Caki2 (cell line): ENCODE measurements at regions not wholly inside any gene's neighbourhood (a gene's known extent, or its start where the extent isn't known, plus 50 kb on each side); places are given as distances from the start of the nearest gene placed in this dataset.
"Not testable (repeated sequence)": the region's sequence is repeated elsewhere in the genome, so short reads cannot be mapped to it uniquely, and the experiment has no call there.

Experiments used
- DNase-seq: peaks from one replicate; pipeline ENCODE4 v3.0.0-alpha.2; 2015; ENCODE audit warnings: low read depth
- in situ Hi-C: cut with HindIII; loops from 2 replicates; pipeline ENCODE4 v1.10.0; 2016; ENCODE audit warnings: low sequenced_read_pairs, low pct_unique_long_range_greater_than_20kb, mixed read lengths

- DNase-seq, result no peak
- in situ Hi-C loops, result no loop called here
These were observed 83.3 kb downstream of the SCN11A start for GRCh38 chr3:38968403-38968802.

- in situ Hi-C loops, result no loop called here
- no peak for DNase-seq
These were observed 84.1 kb downstream of the SCN11A start for GRCh38 chr3:38967693-38967989.

GRCh38 chr3:38966811-38967692, 84.7 kb downstream of the SCN11A start:
- in situ Hi-C loops, result no loop called here
- DNase-seq, result no peak

- in situ Hi-C loops, result no loop called here
- DNase-seq, result no peak
These were observed 87.1 kb downstream of the SCN11A start for GRCh38 chr3:38964646-38965045.

GRCh38 chr3:38964204-38964603, 87.5 kb downstream of the SCN11A start:
- in situ Hi-C loops, result no loop called here
- no peak for DNase-seq

GRCh38 chr3:38960953-38961622, 90.7 kb downstream of the SCN11A start:
- DNase-seq, result peak; percentile 5
- in situ Hi-C loops, result no loop called here

- in situ Hi-C loops, result no loop called here
- DNase-seq, result no peak
These were observed 91.6 kb downstream of the SCN11A start for GRCh38 chr3:38960042-38960622.

- DNase-seq, result no peak
- in situ Hi-C loops, result no loop called here
These were observed 93.6 kb downstream of the SCN11A start for GRCh38 chr3:38958026-38958720.

- in situ Hi-C loops, result no loop called here
- DNase-seq, result no peak
These were observed 94.4 kb downstream of the SCN11A start for GRCh38 chr3:38957296-38957695.

GRCh38 chr3:38952721-38953120, 99.0 kb downstream of the SCN11A start:
- in situ Hi-C loops, result no loop called here
- no peak for DNase-seq

GRCh38 chr3:38951167-38951566, 100.6 kb downstream of the SCN11A start:
- DNase-seq, in situ Hi-C loops: not testable (repeated sequence)

GRCh38 chr3:38950581-38950980, 101.2 kb downstream of the SCN11A start:
- no peak for DNase-seq
- in situ Hi-C loops, result no loop called here

- in situ Hi-C loops, result no loop called here
These were observed 101.8 kb downstream of the SCN11A start for GRCh38 chr3:38949994-38950393.

GRCh38 chr3:38940394-38940793, 111.3 kb downstream of the SCN11A start:
- in situ Hi-C loops, result no loop called here
- no peak for DNase-seq

More at GRCh38 chr3:38949994-38950393, 101.8 kb downstream of the SCN11A start:
- no peak for DNase-seq

GRCh38 chr3:38925351-38925750, 109.3 kb upstream of the SCN10A start:
- no peak for DNase-seq
- in situ Hi-C loops, result no loop called here

- no peak for DNase-seq
- in situ Hi-C loops, result no loop called here
These were observed 100.7 kb upstream of the SCN10A start for GRCh38 chr3:38916706-38917105.

GRCh38 chr3:38907426-38907825, 91.4 kb upstream of the SCN10A start:
- no peak for DNase-seq
- in situ Hi-C loops, result no loop called here

GRCh38 chr3:38890426-38890825, 74.4 kb upstream of the SCN10A start:
- in situ Hi-C loops, result no loop called here
- no peak for DNase-seq

- in situ Hi-C loops, result no loop called here
- DNase-seq, result no peak
These were observed 62.6 kb upstream of the SCN10A start for GRCh38 chr3:38878646-38879045.
